HG03378 (cell line): ENCODE measurements at regions not wholly inside any gene's neighbourhood (a gene's known extent, or its start where the extent isn't known, plus 50 kb on each side); places are given as distances from the start of the nearest gene placed in this dataset.

Source experiments
- ATAC-seq: cut with Tn5 transposase; IDR thresholded peaks from one replicate; pipeline ENCODE4 v1.9.1; 2021; ENCODE audit warnings: mild to moderate bottlenecking, moderate library complexity; ENCODE audit not compliant: unreplicated experiment

- ATAC-seq, result no peak
Measured at GRCh38 chr16:51359141-51359955, 208.3 kb upstream of the SALL1 start.

GRCh38 chr16:51357839-51358238 lies 206.8 kb upstream of the SALL1 start:
- ATAC-seq, result no peak

- ATAC-seq, result no peak
Measured at GRCh38 chr16:51355875-51356274, 204.8 kb upstream of the SALL1 start.

- ATAC-seq, result no peak
Measured at GRCh38 chr16:51355195-51355594, 204.1 kb upstream of the SALL1 start.

- no peak for ATAC-seq
Measured at GRCh38 chr16:51353055-51353454, 202.0 kb upstream of the SALL1 start.

GRCh38 chr16:51349626-51350025 lies 198.6 kb upstream of the SALL1 start:
- ATAC-seq, result no peak

GRCh38 chr16:51343411-51343810 lies 192.3 kb upstream of the SALL1 start:
- ATAC-seq, result no peak

GRCh38 chr16:51341204-51341603 lies 190.1 kb upstream of the SALL1 start:
- no peak for ATAC-seq

- no peak for ATAC-seq
Measured at GRCh38 chr16:51337662-51338061, 186.6 kb upstream of the SALL1 start.

- no peak for ATAC-seq
Measured at GRCh38 chr16:51328733-51329132, 177.7 kb upstream of the SALL1 start.

GRCh38 chr16:51327001-51327400 lies 175.9 kb upstream of the SALL1 start:
- no peak for ATAC-seq

- no peak for ATAC-seq
Measured at GRCh38 chr16:51326131-51326856, 175.2 kb upstream of the SALL1 start.

- ATAC-seq, result no peak
Measured at GRCh38 chr16:51321251-51321650, 170.2 kb upstream of the SALL1 start.

- no peak for ATAC-seq
Measured at GRCh38 chr16:51317575-51317974, 166.5 kb upstream of the SALL1 start.

- no peak for ATAC-seq
Measured at GRCh38 chr16:51313198-51313597, 162.1 kb upstream of the SALL1 start.

GRCh38 chr16:51312363-51313150 lies 161.5 kb upstream of the SALL1 start:
- no peak for ATAC-seq

- ATAC-seq, result no peak
Measured at GRCh38 chr16:51310159-51310558, 159.1 kb upstream of the SALL1 start.

- no peak for ATAC-seq
Measured at GRCh38 chr16:51306886-51307595, 156.0 kb upstream of the SALL1 start.

GRCh38 chr16:51306116-51306515 lies 155.0 kb upstream of the SALL1 start:
- ATAC-seq, result no peak

GRCh38 chr16:51305337-51305736 lies 154.3 kb upstream of the SALL1 start:
- ATAC-seq, result no peak

- ATAC-seq, result no peak
Measured at GRCh38 chr16:51302042-51302441, 151.0 kb upstream of the SALL1 start.
